Activated naive CD4-positive, alpha-beta T cell treated with anti-CD3 and anti-CD28 coated beads, Interleukin-2, amount 50 U/mL, for 72 hours (primary cell): ENCODE measurements at regions not wholly inside any gene's neighbourhood (a gene's known extent, or its start where the extent isn't known, plus 50 kb on each side); places are given as distances from the start of the nearest gene placed in this dataset.

Experiments used
- ATAC-seq, 2 donors: fragments of 150-1000 bp; cut with Tn5 transposase; 2 replicates each; pipeline ENCODE4 v1.10.0; 2021; ENCODE audit warnings: mild to moderate bottlenecking in 2 of 2, moderate library complexity in 2 of 2
- DNase-seq, 2 donors: peaks; one replicate each; pipeline ENCODE4 v3.0.0; 2021 to 2022; ENCODE audit warnings: low spot score in 2 of 2
- H3K27ac Mint-ChIP-seq, 2 donors: one replicate each; pipeline ENCODE4 v1.8.0; 2022; ENCODE audit warnings: mild to moderate bottlenecking in 2 of 2, mixed read lengths in 2 of 2
- H3K36me3 Mint-ChIP-seq, 2 donors: one replicate each; pipeline ENCODE4 v1.8.0; 2022; ENCODE audit warnings: mixed read lengths in 2 of 2
- H3K9me3 Mint-ChIP-seq, 2 donors: one replicate each; pipeline ENCODE4 v1.8.0; 2022; ENCODE audit warnings: mixed read lengths in 2 of 2

GRCh38 chr6:24052590-24052961 lies 73.4 kb upstream of the NRSN1 start:
- Mint-ChIP-seq H3K27ac (no peak overlapping the region), H3K36me3 (no peaks in the 10 kb centered on the region), H3K9me3 (peaks cover 0 to 9% of the 10 kb centered on the region in 2 donors)
- ATAC-seq (no peak), DNase-seq (no peak)

GRCh38 chr6:24053057-24053456 lies 73.0 kb upstream of the NRSN1 start:
- ATAC-seq (no peak), DNase-seq (no peak)
- no peak overlapping the region for H3K27ac Mint-ChIP-seq
- H3K9me3 Mint-ChIP-seq, result peaks cover 0 to 9% of the 10 kb centered on the region in 2 donors
- H3K36me3 Mint-ChIP-seq, result no peaks in the 10 kb centered on the region

- ATAC-seq (no peak), DNase-seq (no peak)
- Mint-ChIP-seq H3K9me3 (peaks cover 0 to 9% of the 10 kb centered on the region in 2 donors), H3K36me3 (no peaks in the 10 kb centered on the region), H3K27ac (no peak overlapping the region)
Observed at GRCh38 chr6:24054388-24054787, 71.6 kb upstream of the NRSN1 start.

GRCh38 chr6:24056567-24056966 lies 69.4 kb upstream of the NRSN1 start:
- ATAC-seq, result no peak
- Mint-ChIP-seq H3K9me3 (peaks cover 0 to 9% of the 10 kb centered on the region in 2 donors), H3K36me3 (no peaks in the 10 kb centered on the region), H3K27ac (no peak overlapping the region)
- no peak for DNase-seq

GRCh38 chr6:24057030-24057429 lies 69.0 kb upstream of the NRSN1 start:
- no peak for ATAC-seq
- Mint-ChIP-seq H3K36me3 (no peaks in the 10 kb centered on the region), H3K9me3 (peaks cover 0 to 9% of the 10 kb centered on the region in 2 donors), H3K27ac (no peak overlapping the region)
- no peak for DNase-seq

- no peak overlapping the region for H3K27ac Mint-ChIP-seq
Observed at GRCh38 chr6:24060982-24061754, 64.8 kb upstream of the NRSN1 start.

GRCh38 chr6:24064106-24064505 lies 61.9 kb upstream of the NRSN1 start:
- no peak for DNase-seq
- Mint-ChIP-seq H3K36me3 (no peaks in the 10 kb centered on the region), H3K27ac (no peak overlapping the region), H3K9me3 (peaks cover 3 to 10% of the 10 kb centered on the region in 2 donors)
- ATAC-seq, result no peak

More at GRCh38 chr6:24060982-24061754, 64.8 kb upstream of the NRSN1 start:
- H3K9me3 Mint-ChIP-seq, result peaks cover 3 to 5% of the 10 kb centered on the region in 2 donors
- DNase-seq (no peak), ATAC-seq (no peak)
- no peaks in the 10 kb centered on the region for H3K36me3 Mint-ChIP-seq

DNA sequence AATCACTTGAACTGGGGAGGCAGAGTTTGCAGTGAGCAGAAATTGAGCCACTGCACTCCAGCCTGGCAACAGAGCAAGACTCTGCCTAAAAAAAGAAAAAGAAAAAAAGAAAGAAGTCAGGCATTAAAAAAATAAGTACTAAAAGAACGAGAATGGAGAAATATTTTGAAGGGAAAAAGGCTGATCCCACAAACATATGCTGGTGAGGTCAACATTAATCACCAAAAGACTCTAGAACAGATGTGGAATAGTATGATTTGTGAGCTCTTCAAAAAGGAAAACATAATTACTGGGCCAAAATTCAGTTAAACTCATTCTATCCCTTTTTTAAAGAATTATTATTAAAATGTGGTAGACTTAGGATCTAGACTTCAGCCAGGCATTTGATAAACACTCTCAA lies 61.2 kb upstream of the NRSN1 start:
- ATAC-seq (no peak), DNase-seq (no peak)
- Mint-ChIP-seq H3K36me3 (no peaks in the 10 kb centered on the region), H3K27ac (no peak overlapping the region), H3K9me3 (peaks cover 3 to 10% of the 10 kb centered on the region in 2 donors)

- no peak for DNase-seq
- ATAC-seq, result no peak
- Mint-ChIP-seq H3K27ac (no peak overlapping the region), H3K36me3 (no peaks in the 10 kb centered on the region), H3K9me3 (peaks cover 3 to 10% of the 10 kb centered on the region in 2 donors)
Observed at GRCh38 chr6:24069526-24069925, 56.5 kb upstream of the NRSN1 start.

GRCh38 chr6:24072038-24072746 lies 53.8 kb upstream of the NRSN1 start:
- no peaks in the 10 kb centered on the region for H3K36me3 Mint-ChIP-seq
- ATAC-seq, result no peak
- no peak for DNase-seq

DNA sequence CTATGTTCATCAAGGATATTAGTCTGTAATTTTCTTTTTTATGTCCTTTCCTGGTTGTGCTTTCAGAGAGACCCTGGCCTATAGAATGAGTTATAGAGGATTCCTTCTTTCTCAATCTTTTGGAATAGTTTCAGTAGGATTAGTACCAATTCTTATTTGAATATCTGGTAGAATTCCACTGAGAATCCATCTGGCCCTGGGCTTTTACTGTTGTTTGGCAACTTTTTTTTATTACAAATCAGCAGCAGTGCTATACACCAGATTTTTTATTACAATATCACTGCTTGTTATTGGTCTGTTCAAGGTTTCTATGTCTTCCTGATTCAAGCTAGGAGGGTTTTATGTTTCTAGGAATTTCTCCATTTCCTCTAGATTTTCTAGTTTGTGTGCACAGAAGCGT lies 50.0 kb upstream of the NRSN1 start:
- Mint-ChIP-seq H3K9me3 (peaks cover 4 to 6% of the 10 kb centered on the region in 2 donors), H3K27ac (no peak overlapping the region), H3K36me3 (no peaks in the 10 kb centered on the region)
- ATAC-seq (no peak), DNase-seq (no peak)

More at GRCh38 chr6:24072038-24072746, 53.8 kb upstream of the NRSN1 start:
- peaks cover 0 to 6% of the 10 kb centered on the region in 2 donors for H3K9me3 Mint-ChIP-seq
- H3K27ac Mint-ChIP-seq, result no peak overlapping the region
